SK-MEL-5 (cell line): ENCODE measurements at regions not wholly inside any gene's neighbourhood (a gene's known extent, or its start where the extent isn't known, plus 50 kb on each side); places are given as distances from the start of the nearest gene placed in this dataset.
A peak's percentile ranks its signal among the peaks of the same experiment; 100 is the strongest.

Source experiments
- DNase-seq: peaks from one replicate; pipeline ENCODE4 v3.0.0-alpha.2; 2016; ENCODE audit warnings: low read depth, low spot score
- in situ Hi-C: cut with HindIII; loops from 2 replicates; pipeline ENCODE4 v1.10.0; 2016; ENCODE audit warnings: low sequenced_read_pairs, high pct_unique_total_duplicates, low pct_unique_long_range_greater_than_20kb

GRCh38 chr5:54608423-54609085, 91.0 kb downstream of the SNX18 start:
- no peak for DNase-seq
- in situ Hi-C loops: no loop called here

- no peak for DNase-seq
- in situ Hi-C loops: no loop called here
Observed at GRCh38 chr5:54607006-54607405, 89.4 kb downstream of the SNX18 start.

- in situ Hi-C loops: no loop called here
Observed at GRCh38 chr5:54603372-54603771, 85.8 kb downstream of the SNX18 start.

GRCh38 chr5:54602475-54602874, 84.9 kb downstream of the SNX18 start:
- in situ Hi-C loops: no loop called here
- DNase-seq: no peak

More at GRCh38 chr5:54603372-54603771, 85.8 kb downstream of the SNX18 start:
- DNase-seq: no peak

GRCh38 chr5:54601411-54602230, 84.1 kb downstream of the SNX18 start:
- peak; percentile 99 for DNase-seq
- in situ Hi-C loops: no loop called here
